ENCODE measurements at regions not wholly inside any gene's neighbourhood (a gene's known extent, or its start where the extent isn't known, plus 50 kb on each side); places are given as distances from the start of the nearest gene placed in this dataset.

GRCh38 chr20:39641423-39641822 lies 679.3 kb downstream of the DHX35 start:
- no peak for FAIRE-seq
- DNase-seq (ENCODE audit: insufficient read length, low spot score): no peak
- TF ChIP-seq CTCF (IDR thresholded peaks at IDR 0.05; ENCODE audit: insufficient read depth, missing control alignments): no peak

- FAIRE-seq (no peak), DNase-seq (ENCODE audit: insufficient read length, low spot score) (no peak)
- no peak for TF ChIP-seq CTCF (IDR thresholded peaks at IDR 0.05; ENCODE audit: insufficient read depth, missing control alignments)
These were observed 678.0 kb downstream of the DHX35 start for GRCh38 chr20:39640147-39640546.

- TF ChIP-seq CTCF (IDR thresholded peaks at IDR 0.05; ENCODE audit: insufficient read depth, missing control alignments): no peak
- DNase-seq (ENCODE audit: insufficient read length, low spot score): no peak
- no peak for FAIRE-seq
These were observed 676.6 kb downstream of the DHX35 start for GRCh38 chr20:39638731-39639130.

- FAIRE-seq (no peak), DNase-seq (ENCODE audit: insufficient read length, low spot score) (no peak)
- TF ChIP-seq CTCF (IDR thresholded peaks at IDR 0.05; ENCODE audit: insufficient read depth, missing control alignments): no peak
These were observed 671.5 kb downstream of the DHX35 start for GRCh38 chr20:39633689-39634088.

- TF ChIP-seq CTCF (IDR thresholded peaks at IDR 0.05; ENCODE audit: insufficient read depth, missing control alignments): no peak
- no peak for DNase-seq (ENCODE audit: insufficient read length, low spot score)
- FAIRE-seq: no peak
These were observed 670.6 kb downstream of the DHX35 start for GRCh38 chr20:39632757-39633156.

- FAIRE-seq (no peak), DNase-seq (ENCODE audit: insufficient read length, low spot score) (no peak)
- TF ChIP-seq CTCF (IDR thresholded peaks at IDR 0.05; ENCODE audit: insufficient read depth, missing control alignments): no peak
These were observed 670.0 kb downstream of the DHX35 start for GRCh38 chr20:39632176-39632575.

- TF ChIP-seq CTCF (IDR thresholded peaks at IDR 0.05; ENCODE audit: insufficient read depth, missing control alignments): no peak
- DNase-seq (ENCODE audit: insufficient read length, low spot score) (no peak), FAIRE-seq (no peak)
These were observed 669.4 kb downstream of the DHX35 start for GRCh38 chr20:39631557-39631956.

All from D721Med (cell line).